HepG2 (cell line): ENCODE measurements at regions not wholly inside any gene's neighbourhood (a gene's known extent, or its start where the extent isn't known, plus 50 kb on each side); places are given as distances from the start of the nearest gene placed in this dataset.

Source experiments
- ARID2 ChIP-seq: sonication (generic); formaldehyde crosslinking; IDR thresholded peaks from 2 replicates; pipeline ENCODE4 v1.8.1; 2022; ENCODE audit warnings: mild to moderate bottlenecking, missing genetic modification reagents, borderline replicate concordance
- BHLHE40 ChIP-seq: IDR thresholded peaks from 2 replicates; pipeline ENCODE4 v1.6.1; 2011; ENCODE audit warnings: low read length, improper control_type of control experiment
- HNF4A ChIP-seq: sonication (generic); formaldehyde crosslinking; IDR thresholded peaks from 2 replicates; pipeline ENCODE4 v1.4.0; 2020; ENCODE audit warnings: missing genetic modification reagents
- ISX ChIP-seq: sonication (generic); formaldehyde crosslinking; conservative IDR thresholded peaks from 2 replicates; pipeline ENCODE4 v1.5.0; 2020; ENCODE audit warnings: missing genetic modification reagents
- KDM6A ChIP-seq: IDR thresholded peaks from 2 replicates; pipeline ENCODE4 v1.6.1; 2016; ENCODE audit warnings: low read depth
- KLF6 ChIP-seq: IDR thresholded peaks from 2 replicates; pipeline ENCODE4 v1.8.0; 2016; ENCODE audit warnings: missing biosample characterization, missing genetic modification reagents
- LBX2 ChIP-seq: sonication (generic); formaldehyde crosslinking; IDR thresholded peaks from 2 replicates; pipeline ENCODE4 v1.5.0; 2020; ENCODE audit warnings: missing genetic modification reagents, mild to moderate bottlenecking, borderline replicate concordance
- MED1 ChIP-seq: sonication (generic); formaldehyde crosslinking; IDR thresholded peaks from 2 replicates; pipeline ENCODE4 v1.4.0; 2020; ENCODE audit warnings: missing genetic modification reagents
- MED8 ChIP-seq: sonication (generic); formaldehyde crosslinking; IDR thresholded peaks from 2 replicates; pipeline ENCODE4 v1.8.1; 2023; ENCODE audit warnings: mild to moderate bottlenecking, missing genetic modification reagents; ENCODE audit not compliant: insufficient replicate concordance
- NFAT5 ChIP-seq: sonication (generic); formaldehyde crosslinking; IDR thresholded peaks from 2 replicates; pipeline ENCODE4 v1.4.0; 2020; ENCODE audit warnings: missing genetic modification reagents
- NFKB2 ChIP-seq: sonication (generic); formaldehyde crosslinking; IDR thresholded peaks from 2 replicates; pipeline ENCODE4 v1.4.0; 2020; ENCODE audit warnings: missing genetic modification reagents, borderline replicate concordance
- PRPF4 ChIP-seq: fragments of 200-400 bp; formaldehyde crosslinking; IDR thresholded peaks from 2 replicates; pipeline ENCODE4 v1.6.1; 2016; ENCODE audit warnings: low read length, low read depth; ENCODE audit not compliant: poor library complexity, severe bottlenecking
- SP4 ChIP-seq: sonication (generic); formaldehyde crosslinking; IDR thresholded peaks from 2 replicates; pipeline ENCODE4 v1.8.1; 2023; ENCODE audit warnings: mild to moderate bottlenecking, missing genetic modification reagents
- TEAD2 ChIP-seq: sonication (generic); formaldehyde crosslinking; IDR thresholded peaks from 2 replicates; pipeline ENCODE4 v1.9.0; 2021; ENCODE audit warnings: missing genetic modification reagents
- TFDP1 ChIP-seq: IDR thresholded peaks from 2 replicates; pipeline ENCODE4 v1.6.1; 2016; ENCODE audit warnings: missing compliant biosample characterization, missing genetic modification reagents, borderline replicate concordance
- UBTF ChIP-seq: sonication (generic); formaldehyde crosslinking; IDR thresholded peaks from 2 replicates; pipeline ENCODE4 v1.4.0; 2020; ENCODE audit warnings: mild to moderate bottlenecking, missing genetic modification reagents
- ZBTB1 ChIP-seq: sonication (generic); formaldehyde crosslinking; IDR thresholded peaks from 2 replicates; pipeline ENCODE4 v1.4.0; 2020; ENCODE audit warnings: missing genetic modification reagents, borderline replicate concordance
- ZFP41 ChIP-seq: sonication (generic); formaldehyde crosslinking; IDR thresholded peaks from 2 replicates; pipeline ENCODE4 v1.4.0; 2020; ENCODE audit warnings: mild to moderate bottlenecking, missing genetic modification reagents, borderline replicate concordance
- ZNF274 ChIP-seq: sonication (generic); formaldehyde crosslinking; IDR thresholded peaks from 2 replicates; pipeline ENCODE4 v1.5.1; 2020; ENCODE audit warnings: mild to moderate bottlenecking, missing genetic modification reagents
- ZNF788 ChIP-seq: sonication (generic); formaldehyde crosslinking; IDR thresholded peaks from 2 replicates; pipeline ENCODE4 v1.5.0; 2020; ENCODE audit warnings: mild to moderate bottlenecking, missing genetic modification reagents, borderline replicate concordance

GRCh38 chr10:44056967-44057805, 327.7 kb downstream of the CXCL12 start (continued):
- TF ChIP-seq NFAT5 (peak; percentile 72; the same call in 1 of the 2 replicates), ARID2 (CRISPR knock-in tag) (no peak), MED1 (CRISPR knock-in tag) (0 out of 2 replicates have a peak, but pooled peaks have one; percentile 16), ISX (CRISPR knock-in tag) (no peak), NFKB2 (CRISPR knock-in tag) (peak; percentile 74; the same call in 1 of the 2 replicates), ZBTB1 (CRISPR knock-in tag) (no peak), PRPF4 (no peak), KDM6A (no peak), MED8 (no peak), LBX2 (CRISPR knock-in tag) (peak; percentile 36; the same call in 1 of the 2 replicates), UBTF (CRISPR knock-in tag) (no peak), HNF4A (CRISPR knock-in tag) (peak; percentile 26; the same call in 1 of the 2 replicates), KLF6 (CRISPR knock-in tag) (no peak), BHLHE40 (0 out of 2 replicates have a peak, but pooled peaks have one; percentile 48), TFDP1 (peak; percentile 88), ZFP41 (CRISPR knock-in tag) (0 out of 2 replicates have a peak, but pooled peaks have one; percentile 44), ZNF788 (CRISPR knock-in tag) (0 out of 2 replicates have a peak, but pooled peaks have one; percentile 26), ZNF274 (0 out of 2 replicates have a peak, but pooled peaks have one; percentile 39), SP4 (no peak), TEAD2 (CRISPR knock-in tag) (0 out of 2 replicates have a peak, but pooled peaks have one; percentile 51)
